ENCODE measurements at regions not wholly inside any gene's neighbourhood (a gene's known extent, or its start where the extent isn't known, plus 50 kb on each side); places are given as distances from the start of the nearest gene placed in this dataset.
A peak's percentile ranks its signal among the peaks of the same experiment; 100 is the strongest.

- DNase-seq = no peak
Measured at GRCh38 chr19:28492201-28492600, 720.8 kb downstream of the UQCRFS1 start.

- DNase-seq = no peak
Measured at GRCh38 chr19:28489776-28490175, 723.2 kb downstream of the UQCRFS1 start.

GRCh38 chr19:28489126-28489660 lies 723.8 kb downstream of the UQCRFS1 start:
- no peak for DNase-seq

- no peak for DNase-seq
Measured at GRCh38 chr19:28487999-28488398, 725.0 kb downstream of the UQCRFS1 start.

- DNase-seq = peak; percentile 28
Measured at GRCh38 chr19:28486926-28487325, 726.0 kb downstream of the UQCRFS1 start.

GRCh38 chr19:28486473-28486872 lies 726.5 kb downstream of the UQCRFS1 start:
- no peak for DNase-seq

GRCh38 chr19:28485292-28485691 lies 727.7 kb downstream of the UQCRFS1 start:
- DNase-seq = no peak

- no peak for DNase-seq
Measured at GRCh38 chr19:28483197-28483596, 729.8 kb downstream of the UQCRFS1 start.

GRCh38 chr19:28482221-28482620 lies 730.7 kb downstream of the UQCRFS1 start:
- DNase-seq = no peak

GRCh38 chr19:28481674-28482073 lies 731.3 kb downstream of the UQCRFS1 start:
- no peak for DNase-seq

- no peak for DNase-seq
Measured at GRCh38 chr19:28475525-28475924, 737.4 kb downstream of the UQCRFS1 start.

GRCh38 chr19:28472843-28473242 lies 740.1 kb downstream of the UQCRFS1 start:
- DNase-seq = no peak

GRCh38 chr19:28471731-28472510 lies 741.0 kb downstream of the UQCRFS1 start:
- no peak for DNase-seq

GRCh38 chr19:28469544-28469943 lies 743.4 kb downstream of the UQCRFS1 start:
- DNase-seq = no peak

- DNase-seq = peak; percentile 34
Measured at GRCh38 chr19:28468701-28469459, 744.1 kb downstream of the UQCRFS1 start.

GRCh38 chr19:28466107-28467045 lies 746.6 kb downstream of the UQCRFS1 start:
- peak; percentile 60 for DNase-seq

GRCh38 chr19:28465371-28466086 lies 747.4 kb downstream of the UQCRFS1 start:
- no peak for DNase-seq

GRCh38 chr19:28463493-28464053 lies 749.4 kb downstream of the UQCRFS1 start:
- DNase-seq = no peak

- no peak for DNase-seq
Measured at GRCh38 chr19:28457620-28458019, 755.3 kb downstream of the UQCRFS1 start.

GRCh38 chr19:28456708-28457320 lies 756.1 kb downstream of the UQCRFS1 start:
- no peak for DNase-seq

- no peak for DNase-seq
Measured at GRCh38 chr19:28456252-28456651, 756.7 kb downstream of the UQCRFS1 start.
